GM12878 (cell line): ENCODE measurements at regions not wholly inside any gene's neighbourhood (a gene's known extent, or its start where the extent isn't known, plus 50 kb on each side); places are given as distances from the start of the nearest gene placed in this dataset.

ENCODE experiments used
- BHLHE40 ChIP-seq, 2 experiments: fragments of 450-650 bp in 1 of 2; IDR thresholded peaks; 2 replicates each; pipeline ENCODE4 v1.6.1; 2011 to 2017; ENCODE audit warnings: low read depth in 2 of 2, borderline replicate concordance in 1 of 2, improper control_type of control experiment in 1 of 2, low read length in 1 of 2, mild to moderate bottlenecking in 1 of 2
- CHD4 ChIP-seq: fragments of 200-600 bp; sonication (generic); IDR thresholded peaks from 2 replicates; pipeline ENCODE4 v1.6.1; 2016; ENCODE audit warnings: mild to moderate bottlenecking
- IKZF1 ChIP-seq: fragments of 450-650 bp; conservative IDR thresholded peaks from 2 replicates; pipeline ENCODE4 v1.6.1; 2017; ENCODE audit warnings: antibody characterized with exemption, mild to moderate bottlenecking
- POLR2AphosphoS2 ChIP-seq: IDR thresholded peaks from 2 replicates; pipeline ENCODE4 v1.6.1; 2011; ENCODE audit warnings: low read depth, mild to moderate bottlenecking, low read length, improper control_type of control experiment, moderate library complexity
- RCOR1 ChIP-seq: conservative IDR thresholded peaks from 2 replicates; pipeline ENCODE4 v1.6.1; 2012; ENCODE audit warnings: low read depth, low read length, improper control_type of control experiment
- SMAD1 ChIP-seq: fragments of 450-650 bp; IDR thresholded peaks from 2 replicates; pipeline ENCODE4 v1.6.1; 2018; ENCODE audit warnings: mild to moderate bottlenecking, low read depth; ENCODE audit not compliant: partially characterized antibody
- STAT1 ChIP-seq: fragments of 450-650 bp; conservative IDR thresholded peaks from 2 replicates; pipeline ENCODE4 v1.6.1; 2014; ENCODE audit warnings: antibody characterized with exemption, mild to moderate bottlenecking
- TAF1 ChIP-seq: IDR thresholded peaks from 2 replicates; pipeline ENCODE4 v1.6.1; 2011; ENCODE audit warnings: mild to moderate bottlenecking, low read depth, low read length, borderline replicate concordance
- TF ChIP-seq, protein P1 (sequence below): IDR thresholded peaks from 2 replicates; pipeline ENCODE4 v1.6.1; 2012; ENCODE audit warnings: low read depth, low read length, improper control_type of control experiment
- TF ChIP-seq, protein P2 (sequence below), 3 experiments: IDR thresholded peaks in 2 of 3; conservative IDR thresholded peaks in 1 of 3; 2 replicates each; pipeline ENCODE4 v1.5.1; 2011; ENCODE audit warnings: low read depth in 3 of 3, low read length in 3 of 3, mild to moderate bottlenecking in 3 of 3, control low read depth in 2 of 3, moderate library complexity in 2 of 3, inconsistent platforms in 1 of 3, mixed read lengths in 1 of 3; ENCODE audit not compliant: control insufficient read depth in 2 of 3, insufficient read depth in 1 of 3; ENCODE audit errors: extremely low read depth in 1 of 3

- TF ChIP-seq, protein P1, sequence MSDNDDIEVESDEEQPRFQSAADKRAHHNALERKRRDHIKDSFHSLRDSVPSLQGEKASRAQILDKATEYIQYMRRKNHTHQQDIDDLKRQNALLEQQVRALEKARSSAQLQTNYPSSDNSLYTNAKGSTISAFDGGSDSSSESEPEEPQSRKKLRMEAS: no peak
- TF ChIP-seq, protein P2, sequence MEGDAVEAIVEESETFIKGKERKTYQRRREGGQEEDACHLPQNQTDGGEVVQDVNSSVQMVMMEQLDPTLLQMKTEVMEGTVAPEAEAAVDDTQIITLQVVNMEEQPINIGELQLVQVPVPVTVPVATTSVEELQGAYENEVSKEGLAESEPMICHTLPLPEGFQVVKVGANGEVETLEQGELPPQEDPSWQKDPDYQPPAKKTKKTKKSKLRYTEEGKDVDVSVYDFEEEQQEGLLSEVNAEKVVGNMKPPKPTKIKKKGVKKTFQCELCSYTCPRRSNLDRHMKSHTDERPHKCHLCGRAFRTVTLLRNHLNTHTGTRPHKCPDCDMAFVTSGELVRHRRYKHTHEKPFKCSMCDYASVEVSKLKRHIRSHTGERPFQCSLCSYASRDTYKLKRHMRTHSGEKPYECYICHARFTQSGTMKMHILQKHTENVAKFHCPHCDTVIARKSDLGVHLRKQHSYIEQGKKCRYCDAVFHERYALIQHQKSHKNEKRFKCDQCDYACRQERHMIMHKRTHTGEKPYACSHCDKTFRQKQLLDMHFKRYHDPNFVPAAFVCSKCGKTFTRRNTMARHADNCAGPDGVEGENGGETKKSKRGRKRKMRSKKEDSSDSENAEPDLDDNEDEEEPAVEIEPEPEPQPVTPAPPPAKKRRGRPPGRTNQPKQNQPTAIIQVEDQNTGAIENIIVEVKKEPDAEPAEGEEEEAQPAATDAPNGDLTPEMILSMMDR (IDR thresholded peaks at IDR 0.05 in 2 of 3, conservative IDR thresholded peaks at IDR 0.05 in 1 of 3; ENCODE audit: control insufficient read depth in 2 of 3, extremely low read depth in 1 of 3, insufficient read depth in 1 of 3, low read depth in 3 of 3, low read length in 3 of 3): no peak
- TF ChIP-seq RCOR1: no peak
- no peak for TF ChIP-seq SMAD1
- TF ChIP-seq POLR2AphosphoS2: no peak
- no peak for TF ChIP-seq CHD4
- TF ChIP-seq TAF1: no peak
- no peak for TF ChIP-seq STAT1
- no peak for TF ChIP-seq BHLHE40 (IDR thresholded peaks at IDR 0.05; ENCODE audit: borderline replicate concordance in 1 of 2, low read depth in 2 of 2, low read length in 1 of 2)
- TF ChIP-seq IKZF1: no peak
Measured at GRCh38 chr5:3995954-3996619, 400.5 kb downstream of the IRX1 start.
